Upper lobe of left lung (tissue), 6 donors: ENCODE measurements at regions not wholly inside any gene's neighbourhood (a gene's known extent, or its start where the extent isn't known, plus 50 kb on each side); places are given as distances from the start of the nearest gene placed in this dataset.

Experiments
- ATAC-seq, 2 donors: fragments of 200-7000 bp; cut with Tn5 transposase; one replicate each; pipeline ENCODE4 v1.9.1; 2022; ENCODE audit warnings: mild to moderate bottlenecking in 2 of 2, moderate library complexity in 2 of 2; ENCODE audit not compliant: low FRiP score in 2 of 2
- DNase-seq, 2 donors: peaks; one replicate each; pipeline ENCODE4 v3.0.0-alpha.2; 2019 to 2020
- H3K27ac ChIP-seq, 4 donors: fragments of 200-600 bp; sonication (generic); one replicate each; pipeline ENCODE4 v1.5.1; 2016 to 2019
- H3K27me3 ChIP-seq, 4 donors: fragments of 200-600 bp; sonication (generic); one replicate each; pipeline ENCODE4 v1.5.1; 2017 to 2019
- H3K36me3 ChIP-seq, 4 donors: fragments of 200-600 bp; sonication (generic); one replicate each; pipeline ENCODE4 v1.5.1; 2016 to 2019
- H3K4me1 ChIP-seq, 4 donors: fragments of 200-600 bp; sonication (generic); one replicate each; pipeline ENCODE4 v1.5.1; 2018 to 2019
- H3K4me3 ChIP-seq, 4 donors: fragments of 200-600 bp; sonication (generic); one replicate each; pipeline ENCODE4 v1.5.1; 2017 to 2019; ENCODE audit warnings: mild to moderate bottlenecking in 2 of 4, moderate library complexity in 1 of 4
- H3K9me3 ChIP-seq, 4 donors: fragments of 200-600 bp; sonication (generic); one replicate each; pipeline ENCODE4 v1.5.1; 2018 to 2019
- EP300 ChIP-seq, 4 donors: sonication (generic); formaldehyde crosslinking; IDR thresholded peaks; one replicate each; pipeline ENCODE4 v1.5.1; 2017; ENCODE audit warnings: antibody characterized with exemption in 4 of 4, control low read depth in 2 of 4
- POLR2A ChIP-seq, 4 donors: fragments of 450-650 bp; IDR thresholded peaks; one replicate each; pipeline ENCODE4 v1.5.1; 2016 to 2017; ENCODE audit warnings: antibody characterized with exemption in 4 of 4, mild to moderate bottlenecking in 2 of 4
- POLR2AphosphoS5 ChIP-seq, 2 donors: sonication (generic); formaldehyde crosslinking; IDR thresholded peaks; one replicate each; pipeline ENCODE4 v1.5.1; 2017; ENCODE audit warnings: antibody characterized with exemption in 2 of 2
- WGBS, 2 donors: methylation state at CpG; one replicate each; pipeline ENCODE4 v1.1.5; 2017 to 2018; 5-methylcytosine and 5-hydroxymethylcytosine counted together
- TF ChIP-seq, protein P1 (sequence below), 6 experiments: fragments of 450-650 bp in 4 of 6; fragments of 200-600 bp in 2 of 6; sonication (generic) in 2 of 6; IDR thresholded peaks; one replicate each; pipeline ENCODE4 v1.5.1; 2016 to 2019; ENCODE audit warnings: antibody characterized with exemption in 6 of 6
- donor health status: DM: no; HTN: no; CAD: no; lungs with moderate emphysema.
- donor health status: DM: no; HTN: yes; CAD: no; lungs with severe emphysema.

DNA sequence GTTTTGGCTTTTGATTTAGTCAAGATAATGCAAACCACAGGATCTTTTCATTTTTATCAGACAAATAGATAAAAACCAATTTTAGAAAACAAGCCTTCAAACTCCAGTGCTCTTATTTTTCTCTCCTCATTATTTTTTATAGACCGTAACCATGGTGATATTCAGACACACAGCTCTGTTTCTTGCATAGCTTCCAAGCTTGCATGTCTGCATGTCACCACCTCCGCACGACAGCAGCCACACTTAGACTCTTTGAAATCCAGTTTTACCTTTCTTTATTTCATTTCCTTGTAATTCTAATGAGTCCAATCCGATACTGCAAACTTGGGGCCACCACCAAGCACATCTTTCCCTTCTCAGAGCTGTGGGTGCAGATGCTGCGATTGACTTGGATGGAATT, 94.3 kb upstream of the GPM6A start:
- ATAC-seq, result no peak
- H3K27ac ChIP-seq, result no peak overlapping the region
- DNase-seq, result no peak
- no peaks in the 10 kb centered on the region for H3K9me3 ChIP-seq
- TF ChIP-seq POLR2AphosphoS5 (IDR thresholded peaks at IDR 0.05), result no peak
- no peak for TF ChIP-seq EP300 (IDR thresholded peaks at IDR 0.05)
- no peak for TF ChIP-seq POLR2A (IDR thresholded peaks at IDR 0.05)
- TF ChIP-seq, protein P1, sequence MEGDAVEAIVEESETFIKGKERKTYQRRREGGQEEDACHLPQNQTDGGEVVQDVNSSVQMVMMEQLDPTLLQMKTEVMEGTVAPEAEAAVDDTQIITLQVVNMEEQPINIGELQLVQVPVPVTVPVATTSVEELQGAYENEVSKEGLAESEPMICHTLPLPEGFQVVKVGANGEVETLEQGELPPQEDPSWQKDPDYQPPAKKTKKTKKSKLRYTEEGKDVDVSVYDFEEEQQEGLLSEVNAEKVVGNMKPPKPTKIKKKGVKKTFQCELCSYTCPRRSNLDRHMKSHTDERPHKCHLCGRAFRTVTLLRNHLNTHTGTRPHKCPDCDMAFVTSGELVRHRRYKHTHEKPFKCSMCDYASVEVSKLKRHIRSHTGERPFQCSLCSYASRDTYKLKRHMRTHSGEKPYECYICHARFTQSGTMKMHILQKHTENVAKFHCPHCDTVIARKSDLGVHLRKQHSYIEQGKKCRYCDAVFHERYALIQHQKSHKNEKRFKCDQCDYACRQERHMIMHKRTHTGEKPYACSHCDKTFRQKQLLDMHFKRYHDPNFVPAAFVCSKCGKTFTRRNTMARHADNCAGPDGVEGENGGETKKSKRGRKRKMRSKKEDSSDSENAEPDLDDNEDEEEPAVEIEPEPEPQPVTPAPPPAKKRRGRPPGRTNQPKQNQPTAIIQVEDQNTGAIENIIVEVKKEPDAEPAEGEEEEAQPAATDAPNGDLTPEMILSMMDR (IDR thresholded peaks at IDR 0.05), result no peak
- WGBS, 2 donors, result 82 to 84% methylated on average over 5 of the region's 5 CpGs
- H3K36me3 ChIP-seq, result no peaks in the 10 kb centered on the region
- H3K4me1 ChIP-seq, result no peaks in the 10 kb centered on the region
- no peak overlapping the region for H3K4me3 ChIP-seq
- H3K27me3 ChIP-seq, result no peaks in the 10 kb centered on the region

DNA sequence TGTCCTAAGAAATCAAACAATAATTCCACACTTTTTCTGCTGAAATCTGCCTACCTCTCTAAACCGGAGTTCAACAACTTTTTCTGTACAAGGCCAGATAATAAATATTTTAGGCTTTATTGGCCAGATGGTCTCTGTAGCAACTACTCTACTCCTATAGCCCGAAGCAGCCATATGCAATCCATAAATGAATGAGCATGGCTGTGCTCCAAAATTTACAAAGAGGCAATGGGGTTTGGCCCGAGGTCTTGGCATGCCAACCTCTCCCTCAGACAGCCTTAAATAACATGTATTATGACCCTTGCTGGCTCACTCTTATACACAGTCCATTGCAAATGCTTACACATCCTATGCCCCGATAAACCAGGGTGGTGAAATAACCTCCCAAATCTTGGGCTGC, 98.6 kb upstream of the GPM6A start:
- ATAC-seq, result no peak
- 72 to 90% methylated on average over 4 of the region's 4 CpGs for WGBS, 2 donors
- Histone ChIP-seq H3K4me1 (no peaks in the 10 kb centered on the region), H3K27me3 (no peaks in the 10 kb centered on the region), H3K9me3 (no peaks in the 10 kb centered on the region), H3K27ac (no peak overlapping the region), H3K4me3 (no peak overlapping the region), H3K36me3 (no peaks in the 10 kb centered on the region)
- no peak for TF ChIP-seq EP300 (IDR thresholded peaks at IDR 0.05)
- TF ChIP-seq, protein P1 (IDR thresholded peaks at IDR 0.05), result no peak
- TF ChIP-seq POLR2AphosphoS5 (IDR thresholded peaks at IDR 0.05), result no peak
- no peak for TF ChIP-seq POLR2A (IDR thresholded peaks at IDR 0.05)
- no peak for DNase-seq

DNA sequence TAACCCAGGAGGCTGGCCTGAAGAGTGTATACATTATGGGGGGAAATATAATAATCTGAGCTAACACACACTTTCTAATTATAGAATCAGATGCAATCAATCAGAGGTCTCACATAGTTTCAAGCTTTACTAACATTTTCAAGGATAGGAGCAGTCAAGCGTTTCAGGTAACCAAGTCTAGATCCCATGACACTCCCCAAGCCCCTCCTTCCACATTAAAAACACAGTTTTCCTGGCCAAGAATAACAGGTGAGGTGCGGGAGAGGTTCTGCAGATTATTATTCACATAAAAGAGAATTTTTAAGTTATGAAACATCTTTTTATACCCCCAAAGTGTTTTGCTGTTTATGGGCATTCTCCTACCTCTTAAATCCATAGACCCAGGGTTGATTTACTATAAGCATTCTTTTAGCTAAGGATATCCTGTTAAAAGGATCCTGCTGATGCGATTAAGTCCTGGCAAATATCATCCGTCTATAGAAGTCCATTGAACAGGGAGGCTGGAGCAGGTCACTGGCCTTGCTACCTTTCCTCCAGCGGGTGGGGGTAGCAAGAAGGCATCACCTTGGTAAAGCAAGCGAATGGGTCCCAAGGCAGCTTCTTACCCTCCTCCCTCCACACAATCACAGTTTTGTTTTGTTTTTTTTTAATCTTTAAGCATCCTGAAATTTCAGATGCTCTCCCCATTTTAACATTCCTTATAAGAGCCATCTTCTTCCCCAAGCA, 104.7 kb upstream of the GPM6A start:
- no peaks in the 10 kb centered on the region for H3K36me3 ChIP-seq
- DNase-seq, result no peak
- H3K9me3 ChIP-seq, result no peaks in the 10 kb centered on the region
- TF ChIP-seq EP300 (IDR thresholded peaks at IDR 0.05) (no peak), POLR2A (IDR thresholded peaks at IDR 0.05) (no peak)
- TF ChIP-seq, protein P1 (IDR thresholded peaks at IDR 0.05), result no peak
- no peaks in the 10 kb centered on the region for H3K27me3 ChIP-seq
- no peak overlapping the region for H3K4me3 ChIP-seq
- no peak for ATAC-seq
- H3K4me1 ChIP-seq, result no peaks in the 10 kb centered on the region
- H3K27ac ChIP-seq, result no peak overlapping the region
- 80 to 81% methylated on average over 6 of the region's 6 CpGs for WGBS, 2 donors

DNA sequence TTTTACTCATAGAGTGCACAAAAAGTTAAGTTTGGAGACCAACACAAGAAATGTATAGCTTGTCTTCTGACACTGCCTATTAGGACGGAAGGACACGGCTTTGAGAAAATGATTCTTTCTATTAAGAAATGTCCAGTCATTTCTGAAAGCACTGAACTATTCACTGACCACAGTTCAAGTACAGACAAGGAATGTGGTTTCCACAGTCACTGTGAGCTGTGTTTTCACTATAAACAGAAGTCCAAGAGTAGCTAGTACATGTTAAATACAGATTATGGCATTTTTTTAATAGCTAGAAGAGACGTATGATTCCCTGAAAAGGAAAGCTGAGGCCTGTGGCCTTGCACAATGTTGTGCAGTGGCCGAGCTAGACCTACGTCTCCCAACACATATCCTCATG, 115.1 kb upstream of the GPM6A start:
- peak overlapping the region in 1 of 4 donors; percentile 54 for H3K27ac ChIP-seq
- DNase-seq, result no peak
- no peaks in the 10 kb centered on the region for H3K27me3 ChIP-seq
- TF ChIP-seq EP300 (IDR thresholded peaks at IDR 0.05) (no peak), POLR2AphosphoS5 (IDR thresholded peaks at IDR 0.05) (no peak), POLR2A (IDR thresholded peaks at IDR 0.05) (no peak)
- TF ChIP-seq, protein P1 (IDR thresholded peaks at IDR 0.05), result no peak
- H3K4me1 ChIP-seq, result no peaks in the 10 kb centered on the region
- 74 to 82% methylated on average over 5 of the region's 5 CpGs for WGBS, 2 donors
- H3K36me3 ChIP-seq, result no peaks in the 10 kb centered on the region
- H3K4me3 ChIP-seq, result no peak overlapping the region
- no peaks in the 10 kb centered on the region for H3K9me3 ChIP-seq
- ATAC-seq, result no peak

DNA sequence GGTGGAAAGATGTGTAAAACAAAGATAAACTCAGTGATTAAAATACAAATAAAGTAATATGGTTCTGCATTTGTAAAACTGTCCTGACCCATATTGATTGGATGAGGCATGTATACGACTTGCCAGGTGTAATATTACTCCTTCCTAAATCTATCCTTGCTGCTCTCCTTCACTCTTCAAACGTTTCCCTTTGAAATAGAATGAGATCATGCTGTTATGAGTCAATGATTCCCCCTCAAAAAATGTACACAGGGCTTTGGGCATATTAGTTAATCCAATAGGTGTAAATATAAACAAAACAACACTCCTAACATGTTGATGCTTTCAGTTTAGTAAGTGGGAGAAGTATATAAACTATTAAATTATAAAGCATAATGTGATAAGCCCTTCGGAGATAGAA, 117.4 kb upstream of the GPM6A start:
- Histone ChIP-seq H3K4me1 (no peaks in the 10 kb centered on the region), H3K27ac (no peak overlapping the region), H3K27me3 (no peaks in the 10 kb centered on the region), H3K36me3 (no peaks in the 10 kb centered on the region), H3K4me3 (no peak overlapping the region), H3K9me3 (no peaks in the 10 kb centered on the region)
- WGBS, 2 donors, result 65 to 68% methylated on average over 3 of the region's 3 CpGs
- no peak for DNase-seq
- TF ChIP-seq, protein P1 (IDR thresholded peaks at IDR 0.05), result no peak
- TF ChIP-seq POLR2A (IDR thresholded peaks at IDR 0.05) (no peak), POLR2AphosphoS5 (IDR thresholded peaks at IDR 0.05) (no peak), EP300 (IDR thresholded peaks at IDR 0.05) (no peak)
- ATAC-seq, result no peak
